Duodenal mucosa (tissue), 2 donors: ENCODE measurements at regions not wholly inside any gene's neighbourhood (a gene's known extent, or its start where the extent isn't known, plus 50 kb on each side); places are given as distances from the start of the nearest gene placed in this dataset.

Experiments used
- H3K27ac ChIP-seq: one replicate; pipeline ENCODE4 v1.7.0; 2013; ENCODE audit warnings: low read depth, low read length
- H3K27me3 ChIP-seq, 2 donors: one replicate each; pipeline ENCODE4 v1.7.0; 2013; ENCODE audit warnings: low read length in 2 of 2, control low read depth in 1 of 2; ENCODE audit not compliant: insufficient read depth in 2 of 2, control insufficient read depth in 1 of 2
- H3K36me3 ChIP-seq, 2 donors: one replicate each; pipeline ENCODE4 v1.7.0; 2013; ENCODE audit warnings: low read length in 2 of 2, control low read depth in 1 of 2; ENCODE audit not compliant: insufficient read depth in 2 of 2, control insufficient read depth in 1 of 2
- H3K4me1 ChIP-seq, 2 donors: one replicate each; pipeline ENCODE4 v1.7.0; 2013; ENCODE audit warnings: low read length in 2 of 2, control low read depth in 1 of 2; ENCODE audit not compliant: insufficient read depth in 2 of 2, control insufficient read depth in 1 of 2
- H3K4me3 ChIP-seq, 2 donors: one replicate each; pipeline ENCODE4 v1.7.0; 2013; ENCODE audit warnings: low read length in 2 of 2, low read depth in 1 of 2
- H3K9ac ChIP-seq, 2 donors: one replicate each; pipeline ENCODE4 v1.7.0; 2013; ENCODE audit warnings: low read length in 2 of 2, low read depth in 1 of 2
- H3K9me3 ChIP-seq, 2 donors: one replicate each; pipeline ENCODE4 v1.7.0; 2013; ENCODE audit warnings: low read length in 2 of 2, control low read depth in 1 of 2; ENCODE audit not compliant: control insufficient read depth in 1 of 2

DNA sequence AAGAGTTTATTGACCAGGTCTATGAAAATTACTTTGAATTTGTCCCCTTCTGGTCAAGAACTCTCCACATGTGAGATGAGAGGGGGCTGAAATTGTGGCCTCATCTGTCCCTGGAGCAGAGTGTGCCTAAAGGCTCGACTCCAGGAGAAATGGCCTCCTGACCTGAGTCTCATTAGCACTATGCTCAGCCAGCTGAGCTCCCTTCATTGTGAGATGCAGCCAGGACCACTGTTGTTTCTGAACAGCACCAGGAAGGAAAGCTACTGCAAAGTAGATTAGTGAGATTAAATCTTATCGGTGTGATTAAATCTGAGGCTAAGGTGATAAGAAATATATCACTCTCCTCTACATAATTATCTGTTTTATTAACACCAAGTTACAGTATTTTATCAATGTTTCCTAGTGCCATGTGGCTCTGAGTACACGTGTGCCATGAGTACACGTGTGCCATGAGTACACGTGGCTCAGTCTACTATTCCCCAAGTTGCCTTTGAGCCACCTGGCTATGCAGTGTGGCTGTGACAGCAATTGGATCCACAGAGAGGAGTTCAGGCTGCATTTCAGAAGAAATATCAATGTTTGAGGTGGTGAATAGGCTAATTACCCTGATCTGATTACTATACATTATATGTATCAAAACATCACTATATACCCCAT lies 126.9 kb downstream of the IPMK start:
- H3K9me3 ChIP-seq = no peaks in the 10 kb centered on the region
- H3K36me3 ChIP-seq = no peaks in the 10 kb centered on the region
- H3K4me3 ChIP-seq = no peak overlapping the region
- H3K4me1 ChIP-seq = peaks cover 7 to 23% of the 10 kb centered on the region in 2 donors
- no peak overlapping the region for H3K27ac ChIP-seq
- no peaks in the 10 kb centered on the region for H3K27me3 ChIP-seq
- H3K9ac ChIP-seq = no peak overlapping the region

DNA sequence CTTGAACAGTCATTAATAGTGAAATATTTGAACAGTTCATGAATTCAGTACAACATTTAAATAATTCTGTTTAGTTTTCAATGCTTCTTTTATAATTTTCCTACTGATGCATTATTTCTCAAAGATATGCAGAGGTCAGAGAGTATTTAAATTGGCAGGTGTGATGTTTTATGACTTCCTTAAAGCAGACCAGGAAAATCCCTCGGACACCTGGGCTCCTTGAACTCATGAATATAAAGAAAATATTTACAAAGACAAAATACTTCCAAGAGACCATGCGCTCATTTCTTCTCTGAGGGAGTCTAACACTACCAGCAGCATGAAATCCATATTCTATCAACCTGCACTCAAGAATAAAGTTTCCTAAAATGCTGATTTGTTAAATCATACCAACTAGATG lies 127.6 kb downstream of the IPMK start:
- H3K9me3 ChIP-seq = no peaks in the 10 kb centered on the region
- H3K27ac ChIP-seq = no peak overlapping the region
- no peaks in the 10 kb centered on the region for H3K27me3 ChIP-seq
- no peaks in the 10 kb centered on the region for H3K36me3 ChIP-seq
- peaks cover 7 to 23% of the 10 kb centered on the region in 2 donors for H3K4me1 ChIP-seq
- no peak overlapping the region for H3K9ac ChIP-seq
- H3K4me3 ChIP-seq = no peak overlapping the region

DNA sequence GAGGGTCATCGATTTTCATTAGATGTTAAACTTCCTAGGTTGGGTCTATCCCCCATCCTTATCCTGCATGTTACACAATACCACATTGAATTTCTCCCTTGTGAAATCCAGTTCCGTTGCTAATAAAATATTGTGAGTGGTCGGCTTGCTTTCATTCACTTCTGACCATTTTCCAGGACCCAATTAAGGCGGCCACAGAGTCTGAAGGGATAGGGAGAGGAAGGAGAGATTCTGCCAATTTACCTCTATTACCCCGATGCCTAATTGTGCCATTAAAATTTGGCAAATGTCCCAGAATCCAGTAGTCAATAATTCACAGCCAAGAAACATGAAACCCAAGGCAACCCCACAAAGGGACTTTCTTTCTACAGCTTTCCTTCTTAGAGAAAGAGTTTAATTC lies 129.9 kb downstream of the IPMK start:
- Histone ChIP-seq H3K9ac (no peak overlapping the region), H3K27ac (no peak overlapping the region), H3K9me3 (no peaks in the 10 kb centered on the region), H3K27me3 (no peaks in the 10 kb centered on the region), H3K4me3 (peak overlapping the region in 1 of 2 donors; percentile 22), H3K36me3 (no peaks in the 10 kb centered on the region), H3K4me1 (peaks cover 7 to 23% of the 10 kb centered on the region in 2 donors)

DNA sequence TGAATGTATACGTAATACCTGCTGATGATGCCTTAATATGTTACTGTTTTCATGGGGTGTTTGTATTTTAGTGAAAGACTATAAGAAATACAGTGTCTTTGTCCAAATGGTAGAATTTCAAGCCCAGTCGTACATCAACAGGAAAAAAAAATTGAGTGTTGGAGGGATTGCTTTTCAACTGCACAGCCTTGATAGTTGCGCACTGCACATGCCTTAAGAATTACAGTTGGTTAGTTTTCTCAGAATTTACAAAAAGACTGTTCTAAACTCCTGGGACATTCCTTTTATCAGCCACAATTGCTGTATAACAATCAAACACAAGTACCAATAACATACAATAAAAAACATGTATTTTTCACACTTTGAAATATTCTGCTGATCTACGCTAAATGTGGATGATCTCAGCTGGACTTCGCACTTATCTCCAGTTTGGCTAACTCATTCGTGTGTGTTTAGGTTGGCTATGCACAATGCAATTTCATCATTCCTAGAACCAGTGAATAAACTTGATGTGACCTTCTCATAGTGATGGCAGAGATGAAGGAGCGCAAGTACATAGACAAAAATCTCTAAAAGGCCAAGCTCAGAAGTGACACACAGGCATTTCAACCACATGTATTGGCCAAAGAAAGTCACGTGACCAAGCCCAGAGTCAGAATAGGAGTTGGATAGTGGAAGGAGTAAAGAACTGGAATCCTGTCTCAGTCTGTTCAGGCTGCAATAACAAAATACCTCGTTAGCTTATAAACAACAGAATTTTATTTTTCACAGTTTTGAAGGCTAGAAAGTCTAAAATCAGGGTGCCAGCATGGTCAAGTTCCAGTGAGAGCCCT lies 152.3 kb downstream of the IPMK start:
- H3K9ac ChIP-seq = no peak overlapping the region
- H3K4me1 ChIP-seq = no peaks in the 10 kb centered on the region
- no peaks in the 10 kb centered on the region for H3K27me3 ChIP-seq
- no peak overlapping the region for H3K27ac ChIP-seq
- no peaks in the 10 kb centered on the region for H3K36me3 ChIP-seq
- no peaks in the 10 kb centered on the region for H3K9me3 ChIP-seq
- no peak overlapping the region for H3K4me3 ChIP-seq

DNA sequence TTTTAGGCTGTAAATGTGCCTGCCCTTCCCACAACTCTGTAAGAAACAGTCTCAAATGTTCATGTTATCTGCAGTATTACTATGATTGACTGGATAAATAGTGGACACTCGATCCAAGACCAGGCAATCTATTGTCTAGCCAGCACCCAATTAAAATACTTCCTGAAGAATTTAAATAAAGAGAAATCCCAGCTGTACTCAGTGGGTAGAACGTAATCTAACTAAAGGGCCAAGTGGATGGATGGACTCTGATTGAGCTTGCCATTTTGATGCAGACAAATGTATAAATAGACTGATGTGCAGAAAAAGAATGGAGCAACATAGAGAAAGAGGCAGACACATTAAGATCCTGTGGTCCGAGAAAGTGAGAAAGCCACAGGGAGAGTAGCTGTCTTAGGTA lies 158.0 kb downstream of the IPMK start:
- Histone ChIP-seq H3K27ac (no peak overlapping the region), H3K9ac (no peak overlapping the region), H3K4me3 (no peak overlapping the region), H3K9me3 (no peaks in the 10 kb centered on the region), H3K27me3 (no peaks in the 10 kb centered on the region), H3K36me3 (no peaks in the 10 kb centered on the region), H3K4me1 (no peaks in the 10 kb centered on the region)

DNA sequence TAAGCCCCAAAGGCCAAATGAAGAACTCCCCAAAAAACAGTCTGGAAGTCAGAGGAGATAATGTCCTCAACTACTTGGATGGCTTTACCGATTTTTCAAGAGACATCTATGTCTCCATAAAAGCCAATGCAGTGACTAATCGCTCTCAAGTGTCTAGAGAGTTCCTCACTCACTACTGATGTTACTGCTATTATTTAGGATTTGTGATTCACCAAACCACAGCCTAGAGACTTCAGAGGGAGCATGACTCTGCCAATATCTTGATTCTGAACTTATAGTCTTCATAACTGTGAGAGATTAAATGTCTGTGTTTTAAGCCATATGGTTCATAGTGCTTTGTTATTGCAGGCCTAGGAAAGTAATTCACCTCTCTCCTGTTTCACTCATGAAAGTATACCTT lies 160.2 kb downstream of the IPMK start:
- Histone ChIP-seq H3K36me3 (no peaks in the 10 kb centered on the region), H3K27ac (no peak overlapping the region), H3K27me3 (no peaks in the 10 kb centered on the region), H3K4me3 (no peak overlapping the region), H3K9me3 (no peaks in the 10 kb centered on the region), H3K4me1 (no peaks in the 10 kb centered on the region), H3K9ac (no peak overlapping the region)

DNA sequence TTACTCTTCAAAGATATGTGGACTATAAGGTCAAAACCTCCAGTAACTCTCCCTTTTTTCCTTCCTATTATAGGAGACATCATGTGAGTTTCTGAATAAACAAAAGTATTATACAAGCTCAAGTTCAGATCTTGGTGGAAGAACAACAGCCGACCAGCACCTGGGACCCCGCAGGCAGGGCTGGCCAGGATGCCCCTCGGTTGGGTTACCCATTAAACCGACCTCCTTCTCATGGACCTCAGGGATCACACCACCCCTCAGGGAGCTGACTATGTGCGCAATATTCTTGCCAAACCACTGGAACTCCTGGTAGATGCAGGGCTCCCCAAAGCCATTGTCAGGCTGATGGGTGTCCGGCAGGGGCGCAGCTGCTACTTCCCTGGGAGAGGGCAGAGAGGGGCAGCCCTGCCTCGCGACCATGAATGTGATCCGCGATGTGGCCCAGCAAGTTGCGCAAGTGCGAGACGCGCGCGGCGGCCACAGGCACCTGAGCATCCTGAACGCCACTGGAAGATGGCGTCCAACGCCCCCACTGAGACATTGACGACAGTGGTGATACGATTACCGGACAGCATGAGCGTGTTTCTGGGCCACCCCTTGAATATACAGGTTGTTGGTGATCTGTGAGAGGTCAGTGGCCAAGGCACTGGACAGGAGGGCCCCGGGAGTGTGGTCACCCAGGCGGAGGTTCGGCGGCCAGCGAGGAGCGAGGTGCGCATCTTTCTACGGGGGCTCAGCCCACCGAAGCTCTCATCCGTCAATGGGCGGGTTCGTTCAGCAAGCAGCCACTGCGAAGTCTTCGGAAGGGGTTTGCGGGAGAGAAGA lies 161.3 kb downstream of the IPMK start:
- Histone ChIP-seq H3K27me3 (no peaks in the 10 kb centered on the region), H3K27ac (no peak overlapping the region), H3K36me3 (no peaks in the 10 kb centered on the region), H3K9me3 (no peaks in the 10 kb centered on the region), H3K4me3 (no peak overlapping the region), H3K4me1 (no peaks in the 10 kb centered on the region), H3K9ac (no peak overlapping the region)

DNA sequence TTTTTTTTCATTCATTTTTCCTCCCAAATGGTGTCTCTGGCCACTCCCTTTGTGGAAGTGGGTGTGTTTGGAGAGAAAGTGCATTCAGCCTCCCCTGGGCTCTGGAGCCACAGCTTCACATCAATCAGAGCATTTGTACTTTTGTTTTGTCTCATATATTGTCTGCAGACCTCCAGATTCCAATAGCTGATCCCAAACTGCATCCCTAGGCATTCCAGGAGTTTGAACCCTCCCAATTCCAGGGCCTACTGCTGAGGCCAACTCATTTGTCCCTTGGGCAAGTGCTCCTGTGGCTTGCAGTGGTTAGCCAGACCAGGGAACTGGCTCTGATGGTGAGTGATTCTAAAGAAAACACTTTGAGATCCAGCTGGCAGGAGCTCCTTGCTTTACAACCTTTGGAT lies 163.3 kb downstream of the IPMK start:
- H3K27ac ChIP-seq = no peak overlapping the region
- no peak overlapping the region for H3K9ac ChIP-seq
- no peaks in the 10 kb centered on the region for H3K4me1 ChIP-seq
- H3K9me3 ChIP-seq = no peaks in the 10 kb centered on the region
- H3K4me3 ChIP-seq = no peak overlapping the region
- H3K27me3 ChIP-seq = no peaks in the 10 kb centered on the region
- H3K36me3 ChIP-seq = no peaks in the 10 kb centered on the region

DNA sequence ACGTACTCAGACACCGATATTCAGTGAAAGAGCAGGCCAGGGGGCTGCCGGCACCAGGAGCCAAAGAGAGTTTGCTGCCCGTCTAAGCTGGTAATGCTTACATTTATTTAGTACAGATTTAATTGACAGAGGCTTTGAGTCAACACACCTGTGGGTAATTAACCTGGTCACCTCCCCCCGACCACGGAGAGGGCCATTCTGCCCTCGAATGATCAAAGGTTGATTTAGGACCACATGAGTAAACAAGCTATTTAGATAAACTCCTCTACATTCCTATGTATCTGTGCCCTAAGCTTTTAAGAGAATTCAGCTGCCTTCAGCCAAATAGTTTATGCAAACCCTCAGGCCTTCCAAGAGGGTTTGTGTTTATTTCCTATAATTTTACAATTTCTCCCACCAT lies 164.8 kb downstream of the IPMK start:
- H3K4me1 ChIP-seq = no peaks in the 10 kb centered on the region
- no peaks in the 10 kb centered on the region for H3K27me3 ChIP-seq
- H3K4me3 ChIP-seq = no peak overlapping the region
- no peak overlapping the region for H3K9ac ChIP-seq
- H3K27ac ChIP-seq = no peak overlapping the region
- H3K36me3 ChIP-seq = no peaks in the 10 kb centered on the region
- no peaks in the 10 kb centered on the region for H3K9me3 ChIP-seq

DNA sequence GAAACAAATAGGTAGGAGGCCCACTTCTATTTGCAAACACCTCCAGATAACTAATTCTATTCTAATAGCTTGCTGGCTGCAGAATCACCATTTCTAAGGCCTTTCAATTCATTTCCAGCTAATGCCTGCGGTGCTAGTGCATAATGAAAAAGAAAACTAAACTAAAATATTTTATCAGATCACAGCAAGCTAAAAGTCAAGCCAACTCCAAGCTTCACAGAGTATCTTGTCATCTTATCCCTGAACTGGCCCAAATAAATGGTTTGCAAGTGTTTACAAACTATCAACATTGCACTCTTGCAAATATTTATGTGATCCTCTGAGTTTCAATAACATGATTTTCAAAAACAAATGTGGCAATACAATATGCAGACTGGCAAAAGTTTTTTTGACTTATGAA lies 166.0 kb downstream of the IPMK start:
- Histone ChIP-seq H3K9me3 (no peaks in the 10 kb centered on the region), H3K27me3 (no peaks in the 10 kb centered on the region), H3K36me3 (no peaks in the 10 kb centered on the region), H3K9ac (no peak overlapping the region), H3K27ac (no peak overlapping the region), H3K4me3 (no peak overlapping the region), H3K4me1 (no peaks in the 10 kb centered on the region)
